ENCODE measurements at regions not wholly inside any gene's neighbourhood (a gene's known extent, or its start where the extent isn't known, plus 50 kb on each side); places are given as distances from the start of the nearest gene placed in this dataset.

GRCh38 chr5:18560602-18561001 lies 926.3 kb downstream of the TAF11L14 start:
- Histone ChIP-seq H3K9me3 (ENCODE audit: control insufficient read depth, insufficient read depth, low read length) (peaks cover 3% of the 10 kb centered on the region; the same call in 1 of the 2 replicates), H3K23ac (ENCODE audit: low read depth, low read length) (no peak overlapping the region), H3K4me3 (ENCODE audit: insufficient read depth, low read depth, low read length) (no peak overlapping the region), H3K14ac (replicated peaks; ENCODE audit: low read depth, low read length) (no peak overlapping the region), H2BK20ac (ENCODE audit: low read depth, low read length) (no peak overlapping the region), H2AFZ (replicated peaks; ENCODE audit: low read length, poor library complexity) (no peak overlapping the region), H3K79me1 (ENCODE audit: low read depth in 1 of 2, low read length in 2 of 2) (no peaks in the 10 kb centered on the region), H3K27me3 (ENCODE audit: control insufficient read depth, insufficient read depth, low read length) (no peaks in the 10 kb centered on the region), H3K9me1 (ENCODE audit: insufficient read depth, low read length) (no peaks in the 10 kb centered on the region), H3K56ac (ENCODE audit: extremely low read depth, insufficient read depth, low read length) (no peak overlapping the region), H3K9ac (ENCODE audit: low read depth, low read length) (no peak overlapping the region), H4K5ac (ENCODE audit: low read depth, low read length) (no peak overlapping the region), H2AK9ac (replicated peaks; ENCODE audit: low read depth, low read length, poor library complexity) (no peak overlapping the region), H4K20me1 (ENCODE audit: insufficient read depth, low read length) (no peaks in the 10 kb centered on the region), H4K91ac (ENCODE audit: insufficient read depth, low read depth, low read length) (no peak overlapping the region), H2BK120ac (ENCODE audit: low read depth, low read length) (no peak overlapping the region), H2AK5ac (ENCODE audit: low read depth, low read length) (no peak overlapping the region), H2BK5ac (ENCODE audit: low read depth, low read length, poor library complexity, severe bottlenecking) (no peak overlapping the region), H3K27ac (ENCODE audit: insufficient read depth, low read length) (no peak overlapping the region), H2BK15ac (ENCODE audit: low read depth, low read length) (no peak overlapping the region), H3K4ac (ENCODE audit: low read depth, low read length) (no peak overlapping the region), H3K18ac (ENCODE audit: low read depth, low read length) (no peak overlapping the region), H3K36me3 (ENCODE audit: control insufficient read depth, insufficient read depth, low read length) (no peaks in the 10 kb centered on the region), H3K4me2 (ENCODE audit: low read depth, low read length) (no peak overlapping the region), H3K4me1 (ENCODE audit: control insufficient read depth, insufficient read depth, low read length) (no peaks in the 10 kb centered on the region), H4K8ac (ENCODE audit: low read depth in 2 of 2, low read length in 2 of 2) (no peak overlapping the region)
- ChIA-PET CTCF (interaction anchor here (1.0 kb wide), 1 partner anchor 86 kb away, joined by 3 read pairs; no protein-coding TSS in a partner anchor), POLR2A (ENCODE audit: unreplicated experiment) (no interaction called here)
- no CpG with 5 or more reads among the region's 1 CpG for WGBS, 2 experiments (ENCODE audit: extremely low coverage in 2 of 2, insufficient read length in 1 of 2)
- ATAC-seq (ENCODE audit: low read depth) = no peak
- dilution Hi-C loops (cut with HindIII; ENCODE audit: low sequenced_read_pairs, unreplicated experiment) (no loop called here), in situ Hi-C loops (cut with MboI; ENCODE audit: low sequenced_read_pairs) (no loop called here), intact Hi-C loops (cut with micrococcal nuclease) (no loop called here)
- BruUV-seq (replicated peaks) = no TSS peak
- TF ChIP-seq MAZ (IDR thresholded peaks at IDR 0.05; ENCODE audit: borderline replicate concordance, low read depth, low read length) (no peak), CEBPB (IDR thresholded peaks at IDR 0.05; ENCODE audit: low read depth, low read length) (no peak), MXI1 (IDR thresholded peaks at IDR 0.05; ENCODE audit: borderline replicate concordance, low read depth, low read length) (no peak), ELK1 (IDR thresholded peaks at IDR 0.05; ENCODE audit: borderline replicate concordance, low read depth, low read length) (no peak), SMC3 (IDR thresholded peaks at IDR 0.05; ENCODE audit: low read depth, low read length) (no peak), FOS (IDR thresholded peaks at IDR 0.05; ENCODE audit: low read depth, low read length) (no peak), USF2 (IDR thresholded peaks at IDR 0.05; ENCODE audit: low read depth, low read length) (no peak), RFX5 (IDR thresholded peaks at IDR 0.05; ENCODE audit: low read depth, low read length) (no peak), MAFK (IDR thresholded peaks at IDR 0.05; ENCODE audit: low read depth, low read length) (no peak), CHD1 (IDR thresholded peaks at IDR 0.05; ENCODE audit: low read depth, low read length) (no peak), RCOR1 (IDR thresholded peaks at IDR 0.05; ENCODE audit: insufficient replicate concordance, low read length) (no peak), BHLHE40 (IDR thresholded peaks at IDR 0.05; ENCODE audit: low read depth, low read length) (no peak), RAD21 (IDR thresholded peaks at IDR 0.05; ENCODE audit: low read length) (no peak), NFE2L2 (IDR thresholded peaks at IDR 0.05; ENCODE audit: low read depth, low read length) (no peak), CTCF (conservative IDR thresholded peaks at IDR 0.05; ENCODE audit: low read depth, low read length) (no peak), POLR2A (IDR thresholded peaks at IDR 0.05; ENCODE audit: low read depth, low read length) (no peak)
- no peak for DNase-seq

All from IMR-90 (cell line).